G401.6 (cell line): ENCODE measurements at regions not wholly inside any gene's neighbourhood (a gene's known extent, or its start where the extent isn't known, plus 50 kb on each side); places are given as distances from the start of the nearest gene placed in this dataset.

Experiments
- FAIRE-seq: peaks from 2 replicates; lab custom pipeline; 2012; peaks lifted over from hg19 to GRCh38; lab: Jason Lieb, UNC

DNA sequence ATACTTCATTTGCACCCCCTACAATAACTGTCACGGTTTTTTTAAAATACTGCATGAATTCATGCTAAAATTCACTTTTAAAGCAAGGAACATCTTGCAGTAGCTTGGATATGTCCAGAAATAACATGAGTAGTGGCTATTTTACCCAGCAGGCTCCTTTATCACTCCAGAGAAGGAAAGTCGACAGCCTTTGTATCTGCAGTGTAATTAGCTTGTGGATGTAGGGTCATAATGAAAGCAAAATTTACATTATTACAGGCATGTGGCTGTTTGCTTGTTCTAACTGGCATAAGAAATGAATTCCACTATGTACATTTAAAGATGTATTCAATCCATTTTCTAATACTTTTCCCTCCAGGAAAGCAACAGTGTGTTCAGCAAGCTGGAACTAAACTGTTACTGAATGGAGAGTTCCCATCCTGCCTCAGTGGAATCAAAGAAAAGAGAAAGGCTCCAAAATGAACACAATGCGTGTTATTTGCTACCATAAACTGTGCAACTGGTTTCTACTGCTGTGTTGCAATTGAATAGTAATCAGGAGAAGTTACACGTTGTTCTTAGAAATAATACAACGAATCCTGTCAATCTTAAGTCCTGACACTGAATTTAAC is 321.2 kb upstream of the VRK2 start:
- no peak for FAIRE-seq

DNA sequence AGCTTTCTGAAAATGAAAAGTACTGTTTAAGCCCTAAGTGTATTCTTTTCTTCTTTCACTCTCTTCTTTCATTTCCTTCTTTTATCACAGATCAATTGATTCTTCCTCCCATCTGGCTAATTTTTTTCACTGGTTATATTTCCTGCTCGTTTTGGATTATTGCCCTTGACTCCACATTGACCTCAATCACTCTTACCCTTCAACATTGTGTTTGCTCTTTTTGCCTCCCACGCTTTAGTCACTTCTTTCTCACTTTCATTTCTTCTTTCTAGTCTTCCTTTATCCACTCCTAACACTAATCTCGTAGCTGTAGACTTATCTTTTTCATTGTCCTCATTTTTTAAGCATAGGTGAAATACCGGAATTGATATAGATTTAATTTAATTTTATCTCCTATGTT is 320.3 kb upstream of the VRK2 start:
- no peak for FAIRE-seq

DNA sequence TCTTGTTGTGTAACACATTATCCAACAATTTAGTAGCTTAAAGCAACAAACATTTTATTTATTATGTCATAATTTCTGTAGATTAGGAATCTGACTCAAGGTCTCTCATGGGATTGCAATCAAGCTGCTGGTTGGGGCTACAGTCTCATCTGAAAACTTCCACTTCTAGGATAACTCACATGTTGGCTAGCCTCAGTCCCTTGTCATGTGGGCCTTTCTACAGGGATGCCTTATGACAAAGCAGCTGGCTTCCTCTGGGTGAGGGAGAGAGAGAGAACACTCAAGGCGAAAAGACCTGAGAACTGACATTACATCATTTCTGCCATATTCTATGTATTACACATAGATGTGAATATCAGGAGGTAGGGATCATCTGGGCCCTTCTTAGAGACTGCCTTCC is 317.9 kb upstream of the VRK2 start:
- no peak for FAIRE-seq

DNA sequence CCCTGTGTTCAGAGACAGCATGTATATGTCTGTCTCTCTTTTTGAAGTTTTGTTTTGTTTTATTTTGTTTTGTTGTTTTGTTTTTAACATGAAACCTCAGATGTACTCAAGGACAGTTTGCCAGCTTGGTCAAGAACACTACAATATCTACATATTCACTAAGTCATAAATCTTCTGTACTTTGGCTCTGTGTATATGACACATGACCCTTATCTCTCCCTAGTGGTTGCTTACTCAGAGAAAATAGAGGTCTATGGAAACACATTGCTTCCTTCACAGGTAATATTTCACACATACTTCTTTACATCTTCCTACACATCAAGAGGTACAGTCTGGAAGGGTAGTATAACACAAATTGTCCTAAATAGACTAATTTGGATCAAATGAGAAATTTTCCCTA is 312.6 kb upstream of the VRK2 start:
- FAIRE-seq = no peak

DNA sequence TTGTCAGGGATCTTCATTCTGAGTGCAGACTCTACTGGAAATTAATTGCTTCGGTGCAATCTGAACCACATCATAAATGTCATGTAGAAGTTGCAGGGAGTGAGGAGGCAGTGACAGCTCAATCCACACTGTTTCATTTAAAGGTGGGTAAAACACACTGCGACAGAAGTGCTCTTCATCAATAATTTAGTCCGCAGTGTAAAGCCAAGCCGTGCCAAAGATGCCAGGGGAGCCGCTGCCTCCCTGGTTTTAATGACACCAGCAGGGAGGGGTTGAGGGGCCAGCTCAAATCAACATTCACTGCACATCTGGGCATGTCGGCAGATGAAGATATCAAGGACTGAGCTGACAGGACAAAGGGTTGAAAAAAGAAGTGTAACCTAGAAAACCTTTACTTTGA is 305.7 kb upstream of the VRK2 start:
- FAIRE-seq = no peak

DNA sequence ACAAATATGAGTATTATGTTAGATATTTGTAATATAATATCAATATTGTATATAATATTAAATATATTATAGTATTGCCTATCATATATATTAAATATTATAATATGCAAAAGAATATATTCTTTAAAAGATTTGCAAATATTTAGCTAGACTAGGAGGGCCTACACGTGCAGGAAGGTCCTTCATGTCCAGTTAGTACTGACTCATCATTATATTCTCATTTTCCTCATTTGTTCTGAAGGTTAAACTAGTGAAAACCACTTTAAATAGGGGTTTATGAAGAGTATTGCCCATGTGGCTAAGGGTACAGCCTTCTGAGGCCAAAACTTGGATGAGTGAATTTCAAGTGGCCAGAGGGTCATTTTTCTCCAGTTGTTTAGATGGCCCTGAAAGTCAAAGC is 293.0 kb upstream of the VRK2 start:
- peak; percentile 82 for FAIRE-seq

DNA sequence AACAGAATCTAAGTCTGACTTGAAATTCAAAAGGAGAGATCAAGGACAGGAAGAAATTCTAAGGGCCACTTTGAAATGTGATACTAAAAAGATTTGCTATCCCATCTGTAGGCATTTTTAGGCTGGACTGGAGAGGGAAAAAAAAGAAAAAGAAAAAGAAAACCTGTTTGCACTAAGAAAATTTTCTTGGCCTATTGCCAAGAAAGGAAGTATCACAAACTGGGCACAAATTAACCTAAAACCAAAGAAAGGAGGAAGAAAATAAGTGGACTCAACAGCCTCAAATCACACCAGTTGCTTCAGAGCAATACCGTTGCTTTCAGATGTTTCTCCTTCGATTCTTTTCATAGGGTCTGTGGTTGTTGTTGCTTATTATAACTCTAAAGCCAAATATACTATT is 287.9 kb upstream of the VRK2 start:
- FAIRE-seq = no peak

DNA sequence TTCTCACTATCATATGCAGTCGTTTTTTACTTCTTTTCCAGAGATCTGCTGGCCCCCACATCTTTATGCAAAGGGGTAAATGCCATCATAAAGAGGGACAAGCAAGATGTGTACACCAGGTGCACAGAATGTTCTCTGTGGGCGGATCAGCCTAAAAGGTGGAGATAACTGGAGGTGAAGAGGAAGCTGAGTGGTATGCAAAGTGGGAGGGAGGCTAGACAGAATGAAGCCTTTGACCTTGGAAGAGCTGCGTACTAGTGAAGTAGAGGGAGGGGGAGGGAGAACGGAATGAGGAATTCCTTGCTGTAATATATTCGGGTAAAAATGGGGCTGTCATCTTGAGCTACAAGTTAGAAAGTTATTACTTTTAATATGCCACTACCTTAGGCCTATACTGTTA is 287.5 kb upstream of the VRK2 start:
- FAIRE-seq = no peak

DNA sequence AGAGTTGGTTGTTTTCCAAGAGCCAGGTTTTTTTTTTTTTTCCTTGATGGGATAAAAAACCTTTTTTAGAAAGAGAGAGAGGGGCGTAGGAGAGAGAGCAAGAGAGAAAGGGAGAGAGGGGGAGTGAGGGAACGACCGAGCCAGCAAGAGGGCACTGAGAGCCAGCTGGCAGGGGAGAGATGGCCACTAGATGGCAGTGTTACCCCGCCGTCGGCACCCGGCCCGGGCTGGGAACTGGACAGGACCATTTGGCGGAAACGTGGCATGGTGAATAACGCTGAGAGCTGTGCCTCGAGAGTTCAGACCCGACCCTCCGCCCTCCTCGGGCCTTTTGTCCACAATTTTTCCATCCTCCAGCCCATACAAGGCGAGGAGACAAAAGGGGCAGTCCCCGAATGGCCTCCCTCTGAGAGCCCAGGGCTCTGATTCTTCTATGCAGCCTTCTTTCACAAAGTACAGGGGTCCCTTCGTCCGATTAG is 286.7 kb upstream of the VRK2 start:
- FAIRE-seq = peak; percentile 86

DNA sequence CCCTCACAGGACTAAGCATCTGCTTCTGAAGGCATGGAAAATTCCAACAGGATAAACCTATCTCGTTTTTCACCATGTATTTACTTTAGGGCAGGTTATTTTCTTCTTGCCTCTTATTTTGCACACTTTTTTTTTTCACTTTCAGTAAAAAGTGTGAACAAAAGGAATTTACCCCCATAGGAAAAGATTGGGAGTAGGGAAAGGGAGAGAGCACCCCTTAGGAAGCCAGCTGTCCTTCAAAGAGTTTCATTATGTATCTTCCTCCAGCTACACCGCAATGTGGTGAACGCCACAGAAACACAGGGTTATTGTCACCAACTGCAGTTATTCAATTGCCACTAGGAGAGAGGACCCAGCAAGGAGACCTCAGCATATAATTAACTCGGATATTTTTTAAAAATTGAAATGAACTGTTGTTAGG is 286.2 kb upstream of the VRK2 start:
- FAIRE-seq = no peak

DNA sequence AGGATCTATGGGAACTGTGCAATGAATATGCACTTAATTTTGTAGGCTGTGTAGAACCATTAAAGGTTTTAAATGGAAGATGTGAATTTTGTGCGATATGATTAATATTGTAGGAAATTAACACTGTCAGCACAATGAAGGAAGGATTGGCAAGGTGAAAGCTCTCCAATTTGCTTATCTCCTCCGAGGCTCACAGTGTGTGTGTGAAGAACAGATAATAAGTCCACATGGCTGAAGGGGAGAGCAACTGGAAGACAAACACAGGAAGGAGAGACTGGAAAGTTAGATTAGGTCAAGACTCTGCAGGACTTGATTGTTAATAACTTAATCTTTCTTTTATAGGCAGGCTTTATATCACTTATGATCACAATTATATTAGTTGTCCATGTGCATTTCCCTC is 269.7 kb upstream of the VRK2 start:
- no peak for FAIRE-seq

DNA sequence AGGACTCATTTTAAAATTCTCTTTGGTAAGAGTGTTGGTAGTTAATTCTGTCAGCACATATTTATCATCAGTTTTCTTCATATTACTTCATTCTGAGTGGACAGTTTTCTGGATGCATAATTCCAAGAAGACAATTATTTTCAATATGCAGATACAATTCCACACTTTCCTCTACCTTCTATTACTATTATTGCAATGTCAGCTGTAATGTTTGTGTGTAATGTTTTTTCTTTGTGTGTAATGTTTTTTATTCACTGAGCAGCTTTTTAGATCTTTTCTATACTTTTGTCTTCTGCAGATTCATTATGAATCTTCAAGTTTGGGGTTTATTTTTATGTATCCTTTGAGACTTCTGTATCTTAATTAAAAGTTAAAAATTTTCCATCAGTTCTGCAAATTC is 264.0 kb upstream of the VRK2 start:
- no peak for FAIRE-seq

DNA sequence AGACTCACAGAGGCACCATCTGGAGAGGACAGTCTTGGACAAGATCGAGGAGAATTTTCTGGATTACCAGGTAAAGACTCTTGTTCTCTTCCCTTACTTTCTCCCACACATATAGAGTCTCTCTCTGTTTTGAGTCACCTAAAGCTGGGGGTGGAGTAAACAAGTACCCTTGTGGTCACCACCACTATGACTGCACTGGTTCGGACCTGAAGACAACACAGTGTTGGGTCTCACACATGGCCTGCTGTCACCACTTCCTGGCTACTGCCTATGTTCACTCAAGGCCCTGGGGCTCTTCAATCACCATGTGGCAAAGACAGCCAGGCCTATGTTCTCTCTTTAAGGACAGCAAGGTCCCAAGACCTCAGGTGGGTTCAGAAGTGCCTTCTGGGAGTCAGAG is 253.3 kb upstream of the VRK2 start:
- FAIRE-seq = no peak

DNA sequence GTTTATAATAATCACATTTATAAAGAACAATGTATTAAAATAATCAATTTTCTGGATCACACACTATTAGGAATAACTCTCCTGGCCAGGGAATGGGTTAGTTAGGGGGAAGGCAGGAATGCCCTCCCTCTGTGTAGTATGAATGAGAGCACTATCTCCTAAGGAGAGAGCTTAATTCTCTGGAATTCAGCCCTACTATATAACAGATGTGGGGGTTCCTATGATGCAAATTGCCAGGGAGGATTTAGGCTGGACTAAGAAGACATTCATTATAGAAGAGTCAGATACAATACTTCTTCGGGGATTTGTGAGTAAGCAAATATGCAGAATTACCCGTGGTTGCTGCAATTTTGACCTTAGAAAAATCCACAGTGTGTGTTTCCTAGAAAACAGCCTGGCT is 250.1 kb upstream of the VRK2 start:
- no peak for FAIRE-seq

DNA sequence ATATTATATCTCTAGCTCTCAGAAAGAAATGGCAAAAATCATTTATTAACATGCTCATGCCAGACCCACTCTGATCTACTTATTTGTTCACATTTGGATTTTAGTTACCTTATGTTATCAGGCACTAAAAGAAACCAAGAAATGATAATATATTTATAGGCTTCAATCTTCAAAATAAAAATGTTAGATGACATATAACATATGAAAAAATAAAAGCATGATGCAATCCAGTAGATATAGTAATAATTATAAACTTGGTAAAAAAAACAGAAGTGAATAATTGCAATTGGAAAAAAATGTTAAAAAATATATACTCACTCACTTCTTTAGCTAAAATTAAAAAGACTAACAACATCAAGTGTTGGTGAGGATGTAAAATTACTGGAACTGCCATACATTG is 248.3 kb upstream of the VRK2 start:
- no peak for FAIRE-seq

DNA sequence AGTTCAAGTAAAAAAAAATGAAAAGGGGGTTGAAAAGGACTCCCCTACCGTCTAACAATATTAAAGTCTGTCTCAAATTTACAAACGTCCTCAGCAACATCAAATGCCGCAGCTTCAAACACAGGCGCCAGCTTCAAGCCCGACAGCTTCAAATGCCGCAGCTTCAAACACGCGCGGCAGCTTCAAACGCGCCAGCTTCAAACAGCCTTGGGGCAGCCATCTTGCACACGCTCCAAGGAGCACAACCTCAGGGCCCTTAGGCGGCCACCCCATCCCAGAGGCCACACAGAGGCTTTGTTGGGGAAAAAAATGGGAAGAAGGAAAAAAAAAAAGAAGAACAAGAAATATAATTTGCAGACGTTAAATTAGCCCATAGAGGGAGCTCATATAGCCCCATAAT is 244.4 kb upstream of the VRK2 start:
- no peak for FAIRE-seq

DNA sequence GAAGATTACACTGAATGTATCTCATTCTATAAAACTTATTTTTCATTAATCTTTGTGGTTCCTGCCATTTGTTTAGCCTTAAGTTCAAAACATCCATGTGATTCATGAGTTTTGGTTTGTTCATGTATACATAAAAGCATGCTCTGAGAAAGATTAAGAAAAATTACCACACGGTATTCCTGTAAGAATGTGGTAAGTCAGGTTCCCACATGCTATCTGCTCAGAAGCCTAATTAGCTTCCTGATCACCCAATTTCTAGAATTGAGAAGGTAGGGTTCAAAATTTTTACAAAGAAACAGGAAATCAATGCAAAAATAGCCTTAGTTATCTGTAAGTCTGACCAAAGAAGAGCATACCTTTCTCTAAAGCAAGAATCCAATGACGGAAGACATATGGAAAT is 241.6 kb upstream of the VRK2 start:
- no peak for FAIRE-seq

DNA sequence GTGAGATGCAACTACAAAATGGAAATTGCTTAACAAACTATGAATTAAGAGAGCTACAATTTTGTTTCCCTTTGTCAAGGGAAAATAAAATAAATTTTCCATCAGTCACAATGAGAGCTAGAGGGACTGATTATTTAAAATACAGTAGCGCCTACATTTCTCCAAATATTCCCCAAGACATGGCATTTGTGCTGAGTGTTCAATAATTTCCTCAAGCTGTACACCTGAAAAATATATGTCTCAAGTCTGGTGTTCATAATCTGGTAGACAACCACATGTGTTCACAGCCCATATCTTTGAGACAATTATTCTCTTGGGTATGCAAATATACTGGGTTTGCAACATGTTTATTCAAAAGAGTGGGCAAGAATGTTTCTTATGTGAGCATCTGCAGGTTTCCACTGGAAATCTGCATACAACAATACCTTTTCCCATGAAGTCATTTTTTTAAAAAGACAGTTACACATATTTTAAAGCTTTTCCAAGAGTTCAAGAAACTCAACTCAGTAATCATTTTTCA is 240.1 kb upstream of the VRK2 start:
- FAIRE-seq = no peak

DNA sequence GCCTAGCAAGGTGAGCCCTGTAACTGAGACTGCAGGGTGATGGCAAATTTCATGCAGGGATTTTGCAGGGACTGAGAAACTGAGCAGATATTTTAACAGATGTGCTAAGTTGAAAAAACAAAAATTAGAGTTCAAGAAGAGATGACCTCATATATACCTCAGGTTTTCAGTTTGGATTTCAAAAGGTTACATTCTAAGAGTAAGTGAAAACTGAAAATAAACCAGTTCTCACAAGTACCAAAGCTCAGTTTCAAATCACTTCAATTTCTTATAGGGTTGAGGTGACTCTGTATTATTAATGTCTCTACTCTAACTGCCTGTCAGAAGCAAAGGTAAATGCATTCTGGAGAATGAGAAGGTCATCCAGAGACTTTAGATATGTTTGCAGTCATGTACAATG is 237.4 kb upstream of the VRK2 start:
- no peak for FAIRE-seq

DNA sequence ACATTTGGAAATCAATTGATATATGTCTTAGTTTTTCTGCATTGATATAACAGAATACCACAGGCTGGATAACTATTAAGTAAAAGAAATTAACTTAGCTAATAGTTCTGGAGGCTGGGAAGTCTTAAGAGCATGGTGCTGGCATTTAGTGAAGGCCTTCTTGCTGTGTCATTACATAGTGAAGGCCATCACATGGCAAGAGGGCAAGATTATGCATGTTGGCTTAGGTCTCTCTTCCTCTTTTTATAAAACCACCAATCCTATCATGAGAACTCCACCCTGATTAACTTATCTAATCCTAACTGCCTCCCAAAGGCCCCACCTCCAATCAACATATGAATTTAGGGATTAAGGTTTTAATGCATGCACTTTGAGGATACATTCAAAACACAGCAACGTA is 225.5 kb upstream of the VRK2 start:
- FAIRE-seq = no peak

DNA sequence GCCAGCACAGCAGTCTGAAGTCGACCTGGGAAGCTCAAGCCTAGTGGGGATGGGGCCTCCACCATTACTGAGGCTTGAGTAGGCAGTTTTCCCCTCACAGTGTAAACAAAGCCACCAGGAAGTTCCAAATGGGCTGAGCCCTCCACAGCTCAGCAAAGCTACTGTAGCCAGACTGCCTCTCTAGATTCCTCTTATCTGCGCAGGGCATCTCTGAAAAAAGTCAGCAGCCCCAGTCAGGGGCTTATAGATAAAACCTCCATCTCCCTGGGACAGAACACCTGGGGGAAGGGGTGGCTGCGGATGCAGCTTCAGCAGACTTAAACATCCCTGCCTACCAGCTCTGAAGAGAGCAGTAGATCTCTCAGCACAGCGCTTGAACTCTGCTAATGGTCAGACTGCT is 218.4 kb upstream of the VRK2 start:
- no peak for FAIRE-seq

DNA sequence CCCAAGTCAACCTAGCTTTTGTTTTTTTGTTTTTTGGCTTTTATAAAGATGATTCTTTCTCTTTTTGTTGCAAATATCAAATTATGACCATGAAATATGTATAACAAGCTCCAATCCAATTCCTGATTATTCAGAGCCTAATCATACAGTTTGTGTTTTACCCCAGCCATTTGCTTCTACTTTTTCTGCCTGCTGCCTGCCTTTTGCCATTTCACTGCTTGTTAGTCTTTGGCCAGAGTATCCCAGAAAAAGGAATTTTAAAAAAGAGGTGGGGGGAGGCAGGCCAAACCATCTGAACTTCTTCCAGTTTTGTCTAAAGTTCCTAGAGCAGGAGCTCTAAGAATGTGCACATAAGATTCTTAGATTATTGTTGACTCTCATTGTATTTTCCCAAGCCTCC is 211.9 kb upstream of the VRK2 start:
- FAIRE-seq = no peak

DNA sequence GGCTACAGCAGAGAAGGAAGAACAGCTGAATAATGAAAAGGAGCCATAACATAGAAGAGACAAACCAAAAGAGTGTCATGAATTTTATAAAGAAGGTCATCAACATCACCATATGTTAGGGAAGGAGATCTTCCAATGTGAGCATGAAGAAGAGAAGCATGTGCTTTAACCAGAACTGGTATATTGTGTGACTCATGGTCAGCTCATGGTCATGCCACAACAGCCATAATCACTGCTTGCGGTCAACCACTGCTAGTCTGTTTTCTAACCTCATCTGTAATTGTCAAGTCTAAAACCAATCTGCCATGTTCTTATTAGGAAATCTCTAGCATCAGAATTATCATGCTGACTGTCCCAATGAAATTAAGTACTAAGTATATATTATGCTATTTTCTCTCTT is 204.1 kb upstream of the VRK2 start:
- FAIRE-seq = no peak

DNA sequence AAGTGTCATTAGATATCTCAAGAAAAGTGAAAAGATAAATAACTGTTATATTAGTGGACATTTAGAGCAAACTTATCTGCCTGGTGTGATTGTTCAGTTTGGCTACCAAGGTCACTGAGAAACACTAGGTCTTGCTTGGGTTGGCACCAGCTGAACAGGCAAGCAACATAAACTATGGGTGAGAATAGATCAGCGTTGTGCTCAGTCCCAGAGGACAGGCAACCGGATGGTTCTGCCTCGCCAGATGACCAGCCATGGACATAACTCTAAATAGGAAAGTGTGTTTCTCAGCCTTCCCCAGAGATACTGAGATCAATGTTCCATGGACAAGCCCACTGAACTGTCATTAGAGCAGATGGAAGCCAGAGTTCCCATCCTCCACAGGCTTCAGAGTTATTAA is 203.4 kb upstream of the VRK2 start:
- no peak for FAIRE-seq

DNA sequence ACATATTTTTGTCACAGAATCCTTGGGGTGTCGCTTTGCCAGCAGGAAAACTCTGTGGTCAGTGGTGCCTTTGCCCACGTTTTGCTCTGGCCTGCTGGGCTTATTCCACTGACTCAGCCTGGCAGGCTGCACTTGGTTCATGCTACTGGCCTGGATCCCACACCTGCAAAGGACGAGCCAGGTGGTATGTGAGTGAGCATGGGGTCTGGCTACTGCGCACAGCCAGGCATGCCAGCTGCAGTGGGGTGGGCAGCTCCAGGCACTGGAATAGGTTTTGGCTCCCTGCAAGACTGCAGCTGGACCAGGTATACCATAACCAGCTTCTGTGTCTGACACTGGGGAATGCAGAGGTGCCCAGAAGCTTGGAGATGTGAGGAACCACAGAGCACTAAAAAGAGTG is 197.9 kb upstream of the VRK2 start:
- FAIRE-seq = no peak
